GM12873 (cell line): ENCODE measurements at regions not wholly inside any gene's neighbourhood (a gene's known extent, or its start where the extent isn't known, plus 50 kb on each side); places are given as distances from the start of the nearest gene placed in this dataset.

Experiments used
- TF ChIP-seq, protein P1 (sequence below): IDR thresholded peaks from 2 replicates; pipeline ENCODE4 v1.5.1; 2012; ENCODE audit warnings: low read depth, mild to moderate bottlenecking, moderate library complexity, low read length, control low read depth; ENCODE audit not compliant: insufficient read depth; ENCODE audit errors: missing control alignments

DNA sequence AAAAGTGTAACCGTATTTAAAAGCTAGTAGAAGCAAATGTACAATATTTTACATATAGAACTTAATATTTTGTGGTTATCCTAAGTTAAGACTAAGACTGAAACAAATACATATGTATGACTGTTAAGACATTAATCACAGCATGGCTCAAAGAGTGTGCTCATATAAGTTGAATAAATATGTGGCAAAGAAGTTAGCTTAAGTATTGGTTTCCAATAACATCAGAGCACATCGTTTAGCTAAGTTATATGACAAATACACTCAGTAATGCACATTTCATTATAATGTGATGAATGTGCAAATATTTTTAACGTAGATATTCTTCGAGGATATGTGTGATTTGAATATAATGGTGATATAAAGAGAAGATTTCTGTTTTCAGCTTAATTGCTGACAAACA is 253.8 kb downstream of the SLITRK5 start:
- TF ChIP-seq, protein P1, sequence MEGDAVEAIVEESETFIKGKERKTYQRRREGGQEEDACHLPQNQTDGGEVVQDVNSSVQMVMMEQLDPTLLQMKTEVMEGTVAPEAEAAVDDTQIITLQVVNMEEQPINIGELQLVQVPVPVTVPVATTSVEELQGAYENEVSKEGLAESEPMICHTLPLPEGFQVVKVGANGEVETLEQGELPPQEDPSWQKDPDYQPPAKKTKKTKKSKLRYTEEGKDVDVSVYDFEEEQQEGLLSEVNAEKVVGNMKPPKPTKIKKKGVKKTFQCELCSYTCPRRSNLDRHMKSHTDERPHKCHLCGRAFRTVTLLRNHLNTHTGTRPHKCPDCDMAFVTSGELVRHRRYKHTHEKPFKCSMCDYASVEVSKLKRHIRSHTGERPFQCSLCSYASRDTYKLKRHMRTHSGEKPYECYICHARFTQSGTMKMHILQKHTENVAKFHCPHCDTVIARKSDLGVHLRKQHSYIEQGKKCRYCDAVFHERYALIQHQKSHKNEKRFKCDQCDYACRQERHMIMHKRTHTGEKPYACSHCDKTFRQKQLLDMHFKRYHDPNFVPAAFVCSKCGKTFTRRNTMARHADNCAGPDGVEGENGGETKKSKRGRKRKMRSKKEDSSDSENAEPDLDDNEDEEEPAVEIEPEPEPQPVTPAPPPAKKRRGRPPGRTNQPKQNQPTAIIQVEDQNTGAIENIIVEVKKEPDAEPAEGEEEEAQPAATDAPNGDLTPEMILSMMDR = no peak

- TF ChIP-seq, protein P1 = no peak
Observed at GRCh38 chr13:87940776-87941175, 269.6 kb downstream of the SLITRK5 start.

DNA sequence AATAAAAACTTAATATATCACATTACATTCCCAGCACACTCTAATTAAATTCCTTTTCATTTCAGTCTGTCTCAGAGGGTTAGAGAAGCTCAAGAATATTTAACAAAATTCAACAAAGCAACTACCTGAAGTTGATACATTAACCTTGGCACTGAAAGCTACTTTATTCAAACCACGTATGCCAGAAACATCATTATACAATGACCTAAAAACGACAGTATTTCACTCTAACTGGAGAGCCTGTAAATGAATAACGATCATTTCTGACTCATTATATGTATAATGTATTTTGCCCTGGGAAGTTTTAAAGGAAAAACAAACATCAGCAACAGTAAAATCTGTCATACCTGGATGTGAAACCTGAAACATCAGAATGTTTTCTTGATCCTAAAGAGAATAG is 270.1 kb downstream of the SLITRK5 start:
- TF ChIP-seq, protein P1 = no peak

DNA sequence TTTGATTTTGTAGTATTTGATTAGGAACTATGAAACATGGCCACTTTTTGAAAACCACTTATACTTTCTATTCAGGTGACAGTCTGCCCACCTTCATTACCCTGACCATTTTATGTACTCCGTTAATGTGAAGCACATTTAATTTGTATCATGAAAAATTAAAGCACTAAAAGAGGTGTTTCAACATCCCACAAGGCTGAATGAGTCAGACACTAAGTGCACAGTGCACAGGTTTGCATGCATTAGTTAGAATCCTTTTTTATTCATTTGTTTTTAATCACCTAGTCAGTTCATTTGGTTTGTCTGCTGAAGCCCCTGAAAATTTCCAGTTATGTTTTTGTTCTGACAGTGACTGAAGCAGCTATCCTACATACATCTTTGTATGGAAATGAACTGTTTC is 271.0 kb downstream of the SLITRK5 start:
- TF ChIP-seq, protein P1 = no peak

DNA sequence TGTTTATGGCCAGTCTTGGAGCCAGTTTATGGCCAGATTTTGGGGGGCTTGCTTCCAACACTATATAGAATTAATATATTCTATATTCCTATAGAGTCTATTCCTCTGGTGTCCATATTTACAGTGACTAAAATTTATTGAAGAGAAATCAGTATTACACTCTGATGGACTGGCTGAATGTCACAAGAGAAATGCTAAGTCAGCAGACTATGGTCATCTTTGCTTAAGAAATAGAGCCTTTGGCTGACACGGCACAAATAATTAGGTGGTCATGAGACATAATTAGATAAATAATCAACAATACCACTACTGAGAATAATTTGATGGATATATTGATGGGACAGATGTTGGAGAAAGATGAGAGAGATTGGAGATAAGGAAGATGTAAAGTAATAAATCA is 272.9 kb downstream of the SLITRK5 start:
- TF ChIP-seq, protein P1 = no peak

DNA sequence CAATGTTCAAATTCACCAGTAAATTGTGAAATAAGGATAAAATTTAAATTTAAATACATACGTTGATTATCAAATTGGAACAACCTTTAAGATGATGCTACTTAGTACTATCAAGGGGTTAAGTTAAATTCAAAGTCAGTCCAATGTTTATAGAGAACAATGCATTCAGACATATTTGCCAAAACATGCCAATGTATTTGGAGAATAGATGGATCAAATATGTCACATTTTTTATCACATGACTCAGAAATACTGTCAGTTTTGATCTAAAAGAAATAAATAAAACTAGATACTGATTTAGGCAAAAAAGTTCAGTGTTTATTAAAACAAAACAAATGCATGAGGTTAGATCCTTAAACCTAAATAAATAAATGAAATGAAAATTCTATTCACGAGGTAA is 281.2 kb downstream of the SLITRK5 start:
- TF ChIP-seq, protein P1 = no peak

DNA sequence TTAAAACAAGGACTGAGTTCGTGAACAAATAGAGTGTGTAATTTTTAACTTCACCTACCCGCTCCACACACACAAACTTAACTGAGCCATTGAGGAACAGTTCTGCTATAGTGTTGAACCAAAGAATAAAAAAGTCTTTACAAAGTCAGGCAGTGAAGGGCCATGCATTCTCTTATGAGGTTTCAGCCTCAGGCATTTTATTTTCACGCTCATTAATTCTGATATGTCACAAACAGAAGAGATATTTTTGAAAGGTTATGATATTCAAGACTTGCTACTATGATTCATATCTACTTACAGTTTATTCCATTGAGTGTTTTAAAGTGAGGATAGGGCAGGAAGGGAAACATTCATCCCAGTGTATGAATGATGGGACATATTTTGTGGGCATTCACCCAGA is 282.2 kb downstream of the SLITRK5 start:
- TF ChIP-seq, protein P1 = no peak

DNA sequence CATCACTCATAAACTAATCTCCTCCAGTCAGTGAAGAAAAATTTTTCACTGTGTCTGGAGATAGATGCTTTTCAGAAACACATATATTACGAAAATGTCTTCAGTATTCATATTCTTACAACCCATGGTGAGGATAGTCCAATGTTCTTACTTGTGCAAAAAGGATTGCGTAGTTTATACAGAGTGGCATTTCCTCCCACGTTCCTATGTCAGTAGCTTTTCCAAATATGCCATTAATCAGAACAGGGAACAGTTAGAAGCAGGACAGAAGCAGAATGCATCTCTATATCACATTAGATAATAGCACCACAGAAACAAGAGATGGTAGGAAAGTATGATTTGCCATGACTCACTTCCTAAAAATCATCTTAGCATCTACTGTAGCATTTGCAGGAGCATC is 282.9 kb downstream of the SLITRK5 start:
- TF ChIP-seq, protein P1 = no peak
